KBM-7 (cell line): ENCODE measurements at regions not wholly inside any gene's neighbourhood (a gene's known extent, or its start where the extent isn't known, plus 50 kb on each side); places are given as distances from the start of the nearest gene placed in this dataset.

Experiments
- DNase-seq: peaks from one replicate; pipeline ENCODE4 v3.0.0-alpha.2; 2015
- in situ Hi-C: fragments of 300-500 bp; cut with MboI; formaldehyde crosslinking; loops from 2 replicates; pipeline ENCODE4 v1.14.3; 2020; ENCODE audit warnings: low sequenced_read_pairs, low pct_unique_long_range_greater_than_20kb, mixed read lengths

- in situ Hi-C loops = no loop called here
- no peak for DNase-seq
Measured at GRCh38 chr12:70149013-70149412, 94.2 kb upstream of the CNOT2 start.

- in situ Hi-C loops = no loop called here
- no peak for DNase-seq
Measured at GRCh38 chr12:70149665-70150064, 93.6 kb upstream of the CNOT2 start.

DNA sequence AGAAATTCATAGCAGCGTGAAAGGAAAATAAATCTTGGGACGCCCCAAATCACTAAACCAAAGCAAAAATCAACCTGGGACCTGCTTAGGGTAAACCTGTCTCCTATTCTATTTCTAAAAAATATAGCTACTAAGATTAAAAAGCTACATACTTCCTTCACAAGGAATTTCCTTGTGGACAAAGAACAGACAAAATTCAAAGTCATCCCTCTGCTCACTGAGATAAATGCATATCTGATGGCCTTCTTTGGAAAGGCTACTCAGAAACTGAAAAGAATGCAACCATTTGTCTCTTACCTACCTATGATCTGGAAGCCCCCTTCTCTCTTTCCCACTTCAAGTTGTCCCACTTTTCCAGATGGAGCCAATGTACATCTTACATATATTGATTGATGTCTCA is 93.0 kb upstream of the CNOT2 start:
- in situ Hi-C loops = no loop called here
- no peak for DNase-seq

GRCh38 chr12:70151993-70152392 is 91.2 kb upstream of the CNOT2 start:
- no peak for DNase-seq
- in situ Hi-C loops = no loop called here

- DNase-seq = no peak
- in situ Hi-C loops = no loop called here
Measured at GRCh38 chr12:70154087-70154638, 89.1 kb upstream of the CNOT2 start.

- in situ Hi-C loops = no loop called here
Measured at GRCh38 chr12:70154960-70155589, 88.2 kb upstream of the CNOT2 start.

GRCh38 chr12:70157099-70157498 is 86.1 kb upstream of the CNOT2 start:
- in situ Hi-C loops = no loop called here
- no peak for DNase-seq

More at GRCh38 chr12:70154960-70155589, 88.2 kb upstream of the CNOT2 start:
- peak; percentile 27 for DNase-seq

DNA sequence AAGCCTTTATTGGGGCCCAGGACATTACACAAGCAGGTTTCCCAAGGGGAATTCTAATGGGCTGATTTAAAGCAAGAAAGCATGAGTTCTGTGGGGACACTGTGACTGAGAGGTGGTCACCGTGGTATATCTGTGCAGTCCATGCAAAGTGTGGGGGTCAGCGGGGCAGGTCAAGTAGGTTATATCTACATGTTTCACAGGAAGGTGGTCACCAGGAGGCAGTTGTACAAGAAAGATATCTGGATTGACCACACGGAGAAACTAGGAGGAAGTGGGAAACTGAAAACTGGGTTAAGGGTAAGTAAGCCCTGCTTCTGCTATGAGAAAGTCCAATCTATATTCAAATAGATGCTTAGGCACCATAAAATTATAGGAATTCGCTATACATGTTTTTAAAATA is 77.8 kb upstream of the CNOT2 start:
- no peak for DNase-seq
- in situ Hi-C loops = no loop called here

- no peak for DNase-seq
Measured at GRCh38 chr12:70176290-70176689, 66.9 kb upstream of the CNOT2 start.

GRCh38 chr12:70177631-70178030 is 65.6 kb upstream of the CNOT2 start:
- in situ Hi-C loops = no loop called here
- DNase-seq = no peak

More at GRCh38 chr12:70176290-70176689, 66.9 kb upstream of the CNOT2 start:
- in situ Hi-C loops = no loop called here

- in situ Hi-C loops = no loop called here
- no peak for DNase-seq
Measured at GRCh38 chr12:70178038-70178437, 65.2 kb upstream of the CNOT2 start.

DNA sequence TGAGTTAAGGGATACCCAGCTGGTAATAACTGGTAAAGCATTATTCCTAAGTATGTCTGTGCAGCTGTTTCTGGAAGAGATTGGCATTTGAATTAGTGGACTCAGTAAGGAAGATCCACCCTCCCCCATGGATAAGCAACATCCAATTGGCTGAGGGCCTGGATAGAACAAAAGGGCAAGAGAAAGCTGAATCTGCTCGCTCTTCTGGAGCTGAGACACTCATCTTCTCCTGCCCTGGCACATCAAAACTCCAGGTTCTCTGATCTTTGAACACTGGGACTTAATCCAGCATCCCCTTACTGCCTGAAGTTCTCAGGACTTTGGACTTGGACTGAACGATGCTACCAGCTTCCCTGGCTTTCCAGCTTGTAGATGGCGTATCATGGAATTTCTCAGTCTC is 63.1 kb upstream of the CNOT2 start:
- DNase-seq = no peak
- in situ Hi-C loops = no loop called here

DNA sequence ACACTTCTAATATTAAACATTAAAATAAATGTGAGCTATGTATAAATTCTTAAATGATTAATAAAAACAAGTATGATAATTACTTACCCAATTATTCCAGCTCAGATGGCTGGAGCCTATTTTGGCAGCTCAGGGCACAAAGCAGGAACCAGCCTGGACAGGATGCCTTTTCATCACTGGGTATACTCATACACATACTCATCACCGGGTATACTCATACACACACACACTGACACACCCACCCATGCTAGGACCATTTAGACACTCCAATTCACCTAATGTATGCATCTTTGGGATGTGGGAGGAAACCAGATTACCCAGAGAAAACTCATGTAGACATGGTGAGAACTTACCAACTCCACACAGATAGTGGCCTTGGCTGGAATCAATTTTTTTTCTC is 57.9 kb upstream of the CNOT2 start:
- in situ Hi-C loops = no loop called here
- no peak for DNase-seq

- no peak for DNase-seq
- in situ Hi-C loops = no loop called here
Measured at GRCh38 chr12:70186436-70186835, 56.8 kb upstream of the CNOT2 start.

GRCh38 chr12:70190262-70191010 is 52.8 kb upstream of the CNOT2 start:
- DNase-seq = no peak
- in situ Hi-C loops = no loop called here
